Upper lobe of left lung (tissue), 6 donors: ENCODE measurements at regions not wholly inside any gene's neighbourhood (a gene's known extent, or its start where the extent isn't known, plus 50 kb on each side); places are given as distances from the start of the nearest gene placed in this dataset.

Experiments
- ATAC-seq, 2 donors: fragments of 200-7000 bp; cut with Tn5 transposase; one replicate each; pipeline ENCODE4 v1.9.1; 2022; ENCODE audit warnings: mild to moderate bottlenecking in 2 of 2, moderate library complexity in 2 of 2; ENCODE audit not compliant: low FRiP score in 2 of 2
- DNase-seq, 2 donors: peaks; one replicate each; pipeline ENCODE4 v3.0.0-alpha.2; 2019 to 2020
- H3K27ac ChIP-seq, 4 donors: fragments of 200-600 bp; sonication (generic); one replicate each; pipeline ENCODE4 v1.5.1; 2016 to 2019
- H3K27me3 ChIP-seq, 4 donors: fragments of 200-600 bp; sonication (generic); one replicate each; pipeline ENCODE4 v1.5.1; 2017 to 2019
- H3K36me3 ChIP-seq, 4 donors: fragments of 200-600 bp; sonication (generic); one replicate each; pipeline ENCODE4 v1.5.1; 2016 to 2019
- H3K4me1 ChIP-seq, 4 donors: fragments of 200-600 bp; sonication (generic); one replicate each; pipeline ENCODE4 v1.5.1; 2018 to 2019
- H3K4me3 ChIP-seq, 4 donors: fragments of 200-600 bp; sonication (generic); one replicate each; pipeline ENCODE4 v1.5.1; 2017 to 2019; ENCODE audit warnings: mild to moderate bottlenecking in 2 of 4, moderate library complexity in 1 of 4
- H3K9me3 ChIP-seq, 4 donors: fragments of 200-600 bp; sonication (generic); one replicate each; pipeline ENCODE4 v1.5.1; 2018 to 2019
- CTCF ChIP-seq, 6 experiments: fragments of 450-650 bp in 4 of 6; fragments of 200-600 bp in 2 of 6; sonication (generic) in 2 of 6; IDR thresholded peaks; one replicate each; pipeline ENCODE4 v1.5.1; 2016 to 2019; ENCODE audit warnings: antibody characterized with exemption in 6 of 6
- EP300 ChIP-seq, 4 donors: sonication (generic); formaldehyde crosslinking; IDR thresholded peaks; one replicate each; pipeline ENCODE4 v1.5.1; 2017; ENCODE audit warnings: antibody characterized with exemption in 4 of 4, control low read depth in 2 of 4
- POLR2A ChIP-seq, 4 donors: fragments of 450-650 bp; IDR thresholded peaks; one replicate each; pipeline ENCODE4 v1.5.1; 2016 to 2017; ENCODE audit warnings: antibody characterized with exemption in 4 of 4, mild to moderate bottlenecking in 2 of 4
- POLR2AphosphoS5 ChIP-seq, 2 donors: sonication (generic); formaldehyde crosslinking; IDR thresholded peaks; one replicate each; pipeline ENCODE4 v1.5.1; 2017; ENCODE audit warnings: antibody characterized with exemption in 2 of 2
- WGBS, 2 donors: methylation state at CpG; one replicate each; pipeline ENCODE4 v1.1.5; 2017 to 2018; 5-methylcytosine and 5-hydroxymethylcytosine counted together
- donor health status: DM: no; HTN: no; CAD: no; lungs with moderate emphysema.
- donor health status: DM: no; HTN: yes; CAD: no; lungs with severe emphysema.

- no peaks in the 10 kb centered on the region for H3K27me3 ChIP-seq
- DNase-seq (peak in 1 of 2 donors; percentile 6), ATAC-seq (no peak)
- H3K36me3 ChIP-seq, result no peaks in the 10 kb centered on the region
- TF ChIP-seq EP300 (IDR thresholded peaks at IDR 0.05), result no peak
- TF ChIP-seq POLR2A (IDR thresholded peaks at IDR 0.05), result no peak
- TF ChIP-seq POLR2AphosphoS5 (IDR thresholded peaks at IDR 0.05), result no peak
- TF ChIP-seq CTCF (IDR thresholded peaks at IDR 0.05), result no peak
- no peak overlapping the region for H3K4me3 ChIP-seq
- H3K4me1 ChIP-seq, result no peaks in the 10 kb centered on the region
- 86 to 91% methylated on average over 11 of the region's 11 CpGs for WGBS, 2 donors
- H3K9me3 ChIP-seq, result no peaks in the 10 kb centered on the region
- H3K27ac ChIP-seq, result no peak overlapping the region
Observed at GRCh38 chr1:55879346-55879745, 664.2 kb upstream of the USP24 start.

GRCh38 chr1:55877437-55878232 is 662.5 kb upstream of the USP24 start:
- Histone ChIP-seq H3K9me3 (no peaks in the 10 kb centered on the region), H3K4me3 (no peak overlapping the region), H3K4me1 (no peaks in the 10 kb centered on the region), H3K27me3 (no peaks in the 10 kb centered on the region), H3K36me3 (no peaks in the 10 kb centered on the region), H3K27ac (no peak overlapping the region)
- TF ChIP-seq CTCF (IDR thresholded peaks at IDR 0.05), result no peak
- no peak for TF ChIP-seq EP300 (IDR thresholded peaks at IDR 0.05)
- no peak for TF ChIP-seq POLR2AphosphoS5 (IDR thresholded peaks at IDR 0.05)
- no peak for TF ChIP-seq POLR2A (IDR thresholded peaks at IDR 0.05)
- 46 to 54% methylated on average over 6 of the region's 6 CpGs for WGBS, 2 donors
- DNase-seq (no peak), ATAC-seq (no peak)

- DNase-seq (no peak), ATAC-seq (peak in 1 of 2 donors; percentile 30)
- H3K27me3 ChIP-seq, result no peaks in the 10 kb centered on the region
- TF ChIP-seq CTCF (IDR thresholded peaks at IDR 0.05), result no peak
- TF ChIP-seq POLR2A (IDR thresholded peaks at IDR 0.05), result no peak
- TF ChIP-seq POLR2AphosphoS5 (IDR thresholded peaks at IDR 0.05), result no peak
- no peak for TF ChIP-seq EP300 (IDR thresholded peaks at IDR 0.05)
- 90 to 100% methylated on average over 1 of the region's 1 CpG for WGBS, 2 donors
- no peak overlapping the region for H3K27ac ChIP-seq
- no peaks in the 10 kb centered on the region for H3K36me3 ChIP-seq
- H3K4me3 ChIP-seq, result no peak overlapping the region
- no peaks in the 10 kb centered on the region for H3K9me3 ChIP-seq
- no peaks in the 10 kb centered on the region for H3K4me1 ChIP-seq
Observed at GRCh38 chr1:55876276-55877060, 661.3 kb upstream of the USP24 start.

- Histone ChIP-seq H3K27ac (no peak overlapping the region), H3K27me3 (no peaks in the 10 kb centered on the region), H3K4me1 (no peaks in the 10 kb centered on the region), H3K36me3 (no peaks in the 10 kb centered on the region), H3K4me3 (no peak overlapping the region), H3K9me3 (no peaks in the 10 kb centered on the region)
- ATAC-seq, result no peak
- TF ChIP-seq POLR2A (IDR thresholded peaks at IDR 0.05) (no peak), POLR2AphosphoS5 (IDR thresholded peaks at IDR 0.05) (no peak), CTCF (IDR thresholded peaks at IDR 0.05) (no peak), EP300 (IDR thresholded peaks at IDR 0.05) (no peak)
- DNase-seq, result no peak
Observed at GRCh38 chr1:55870106-55870505, 654.9 kb upstream of the USP24 start.
